NCI-H460 (cell line): ENCODE measurements at regions not wholly inside any gene's neighbourhood (a gene's known extent, or its start where the extent isn't known, plus 50 kb on each side); places are given as distances from the start of the nearest gene placed in this dataset.

ENCODE experiments used
- DNase-seq: peaks from one replicate; pipeline ENCODE4 v3.0.0-alpha.2; 2016; ENCODE audit warnings: low read depth; ENCODE audit errors: extremely low read depth

DNA sequence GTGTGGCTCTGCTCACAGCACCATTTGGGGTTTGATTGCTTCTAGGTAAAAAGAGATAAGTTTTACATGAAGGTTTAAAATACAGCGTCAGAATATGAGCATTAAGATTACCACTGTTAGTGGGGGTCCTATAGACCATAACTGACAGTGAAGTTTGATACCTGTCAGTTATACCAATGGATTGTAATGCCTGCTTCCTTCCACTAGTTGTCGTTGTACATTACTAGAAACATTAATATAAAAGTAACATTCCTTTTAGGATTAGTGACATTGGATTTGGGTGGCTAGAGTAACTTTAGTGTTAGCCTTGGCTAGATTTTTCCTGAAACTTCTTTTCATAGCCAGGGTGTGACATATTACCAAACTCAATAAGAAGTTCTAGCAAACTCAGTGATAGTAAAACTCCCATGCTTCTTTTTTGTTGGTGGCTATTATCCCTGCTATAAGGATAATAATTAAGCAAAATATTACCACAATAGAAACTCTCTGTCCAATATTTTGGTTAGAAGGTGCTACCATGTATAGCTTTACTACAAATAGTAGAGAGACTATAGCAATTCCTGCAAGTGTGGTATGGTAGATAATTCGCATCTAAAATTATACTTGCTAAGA, 57.1 kb downstream of the FAM181B start:
- no peak for DNase-seq

DNA sequence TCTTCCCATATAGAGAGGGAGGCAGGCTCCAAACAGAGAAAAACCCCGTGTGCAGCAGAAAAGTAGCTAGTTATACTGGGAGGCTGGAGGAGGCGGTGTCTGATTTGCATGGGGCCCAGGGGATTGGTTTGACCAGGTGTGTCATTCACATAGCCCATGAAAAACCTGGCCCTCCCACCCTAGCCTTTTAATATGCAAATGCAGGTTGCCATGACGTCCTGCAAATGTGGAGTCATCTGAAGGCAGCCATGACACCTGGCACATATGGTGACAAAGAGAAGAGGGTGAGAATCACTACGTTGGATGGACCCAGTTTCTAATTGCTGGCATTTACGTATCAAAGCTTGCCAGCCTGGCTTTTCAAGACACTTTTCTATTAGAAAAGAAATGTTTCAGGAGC, 57.8 kb downstream of the FAM181B start:
- DNase-seq = no peak

DNA sequence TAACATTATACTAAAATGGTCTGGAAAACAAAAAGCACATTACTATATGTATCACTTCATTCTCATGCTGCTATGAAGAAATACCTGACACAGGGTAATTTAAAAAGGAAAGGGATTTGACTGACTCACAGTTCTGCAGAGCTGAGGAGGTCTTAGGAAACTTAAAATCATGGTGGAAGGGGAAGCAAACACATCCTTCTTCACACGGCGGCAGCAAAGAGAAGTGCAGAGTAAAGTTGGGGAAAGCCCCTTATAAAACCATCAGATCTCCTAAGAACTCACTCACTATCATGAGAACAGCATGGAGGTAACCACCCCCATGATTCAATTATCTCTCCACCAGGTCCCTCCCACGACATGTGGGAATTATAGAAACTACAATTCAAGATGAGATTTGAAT, 60.0 kb downstream of the FAM181B start:
- no peak for DNase-seq

DNA sequence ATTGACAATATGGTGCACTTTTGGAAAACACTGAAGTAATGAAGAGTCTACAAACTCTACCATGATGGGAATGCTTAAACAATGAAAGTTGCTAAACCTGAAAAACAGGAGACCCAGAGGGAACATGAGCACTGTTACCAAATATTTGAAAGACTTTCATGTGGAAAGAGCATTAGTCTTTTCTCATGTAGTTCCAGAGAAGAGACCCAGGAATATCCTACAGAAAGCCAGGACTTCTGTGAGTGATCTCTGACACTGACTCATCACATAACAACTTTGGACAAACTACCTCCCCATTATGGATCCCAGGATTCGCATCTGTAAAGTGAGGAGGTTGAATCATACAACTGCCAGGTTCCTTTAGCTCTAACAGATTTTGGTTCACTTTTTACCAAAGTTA, 62.2 kb downstream of the FAM181B start:
- no peak for DNase-seq

DNA sequence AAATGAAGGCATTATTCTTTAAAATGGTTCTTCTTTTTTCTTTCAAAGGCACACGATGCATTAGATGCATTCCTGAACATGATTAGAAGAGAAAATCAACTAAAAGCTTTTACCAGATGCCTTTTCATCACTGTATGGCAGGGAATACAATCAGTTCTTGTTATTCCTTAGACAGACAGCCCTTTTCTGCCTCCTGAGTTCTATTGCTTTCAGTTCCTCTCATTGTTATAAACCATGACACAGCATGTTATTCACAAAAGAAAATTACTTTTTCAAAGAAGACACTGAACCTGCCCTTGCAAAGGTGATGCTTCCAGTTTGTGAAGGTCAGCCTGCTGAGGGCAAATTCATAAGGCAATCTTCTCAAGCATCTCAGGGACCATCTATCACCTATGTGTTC, 70.1 kb downstream of the FAM181B start:
- DNase-seq = no peak

DNA sequence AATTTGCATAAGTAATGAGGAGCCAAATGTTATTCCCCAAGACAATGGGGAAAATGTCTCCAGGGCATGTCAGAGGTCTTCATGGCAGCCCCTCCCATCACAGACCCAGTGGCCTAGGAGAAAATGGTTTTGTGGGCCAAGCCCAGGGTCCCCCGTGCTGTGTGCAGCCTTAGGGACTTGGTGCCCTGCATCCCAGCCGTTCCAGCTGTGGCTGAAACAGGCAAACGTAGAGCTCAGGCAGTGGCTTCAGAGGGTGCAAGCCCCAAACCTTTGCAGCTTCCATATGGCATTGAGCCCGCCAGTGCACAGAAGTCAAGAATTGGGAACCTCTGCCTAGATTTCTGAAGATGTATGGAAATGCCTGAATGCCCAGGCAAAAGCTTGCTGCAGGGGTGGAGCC, 79.9 kb downstream of the FAM181B start:
- no peak for DNase-seq

DNA sequence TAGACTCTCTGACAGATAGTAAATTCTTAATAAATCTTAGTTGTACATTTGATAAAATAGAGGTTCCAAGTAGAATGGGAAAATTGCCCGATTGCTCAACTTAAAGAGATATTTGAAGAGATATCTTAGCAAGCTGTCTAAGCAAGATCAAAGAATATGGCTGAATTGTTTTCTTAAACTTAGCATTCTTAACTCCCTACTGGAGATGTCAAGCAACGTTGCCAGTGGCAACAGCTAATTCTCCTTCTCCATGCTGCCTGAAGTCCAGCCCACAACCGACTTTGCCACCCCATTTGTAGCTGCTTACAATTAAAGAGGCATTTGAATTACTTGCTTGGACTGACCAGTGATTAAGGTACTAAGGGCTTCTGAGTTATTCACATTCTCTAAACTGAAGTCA, 94.4 kb downstream of the FAM181B start:
- DNase-seq = no peak

DNA sequence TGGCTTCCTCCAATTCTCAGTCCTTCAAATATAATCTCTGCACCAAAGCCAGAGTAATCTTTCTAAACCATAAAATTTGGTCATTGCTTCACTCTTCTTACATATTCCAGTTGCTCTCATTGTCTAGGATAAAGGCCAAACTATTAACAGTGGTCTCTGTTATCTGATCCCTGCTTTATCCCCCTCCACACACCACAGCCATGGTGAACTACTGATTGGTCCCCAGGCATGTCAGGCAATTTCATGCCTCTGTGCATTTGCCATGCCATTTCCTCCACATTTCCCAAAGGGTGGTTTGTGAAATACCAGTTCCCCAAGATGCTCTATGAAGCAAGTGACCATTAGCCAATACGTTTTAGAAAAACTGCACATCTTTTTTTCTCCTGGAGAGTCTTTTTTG, 97.0 kb downstream of the FAM181B start:
- DNase-seq = no peak

DNA sequence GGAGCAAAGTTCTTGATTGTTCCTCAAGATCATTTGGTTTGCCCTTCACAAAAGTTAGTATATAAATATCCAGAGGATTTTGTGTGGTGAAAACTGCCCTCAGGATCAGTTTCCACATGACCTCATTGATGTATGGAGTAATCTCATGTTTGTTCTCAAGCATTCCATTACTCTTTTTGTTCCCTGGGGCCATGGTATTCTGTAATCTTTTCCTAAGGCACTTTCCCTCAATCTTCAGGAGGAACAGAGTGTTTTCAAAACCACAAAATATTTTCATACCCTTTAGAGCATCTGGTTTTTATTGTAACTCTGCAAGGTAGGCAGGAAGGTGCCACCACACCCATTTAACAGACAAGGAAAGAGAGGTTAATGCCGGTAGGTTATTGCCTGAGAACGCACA, 99.6 kb downstream of the FAM181B start:
- no peak for DNase-seq

DNA sequence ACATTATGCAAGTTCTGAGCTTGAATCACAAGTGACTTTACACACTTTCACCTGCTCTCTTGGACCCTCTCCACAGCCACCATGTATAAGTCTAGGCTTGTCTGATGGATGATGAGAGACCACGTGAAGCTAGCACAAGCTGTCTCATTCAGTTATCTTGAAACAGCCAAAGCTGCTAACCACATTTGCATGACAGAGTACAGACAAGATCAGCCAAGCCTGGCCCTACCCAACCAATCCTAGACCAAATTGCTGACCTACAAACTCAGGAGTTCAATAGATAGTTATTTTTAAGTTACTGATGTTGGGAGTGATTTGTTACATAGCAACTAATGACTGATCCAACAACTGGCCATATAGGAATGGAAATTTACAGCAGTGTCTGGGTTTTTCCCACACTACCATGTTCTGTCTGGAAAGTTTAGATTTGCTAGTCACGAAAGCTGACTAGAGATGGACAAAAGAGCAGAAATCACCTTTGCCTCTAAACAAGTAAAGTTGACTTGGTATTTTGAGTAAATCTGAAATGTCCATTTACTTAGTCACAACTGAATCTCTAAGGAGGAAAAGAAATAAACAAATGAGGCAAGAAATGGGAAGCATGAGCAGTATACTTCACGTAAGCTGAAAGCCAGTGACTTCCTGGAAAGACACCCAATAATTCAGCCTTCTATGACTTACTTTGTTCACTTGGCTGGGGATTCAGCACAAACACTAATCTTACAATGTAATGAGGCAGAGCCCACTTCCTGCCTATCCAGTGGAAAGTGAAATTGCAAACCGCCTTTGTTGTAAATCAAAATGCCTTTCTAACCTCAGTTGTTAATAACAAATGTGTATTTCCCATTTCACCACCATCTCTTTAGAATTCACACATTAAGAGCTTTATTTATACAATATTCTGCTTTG, 101.7 kb downstream of the FAM181B start:
- DNase-seq = no peak

DNA sequence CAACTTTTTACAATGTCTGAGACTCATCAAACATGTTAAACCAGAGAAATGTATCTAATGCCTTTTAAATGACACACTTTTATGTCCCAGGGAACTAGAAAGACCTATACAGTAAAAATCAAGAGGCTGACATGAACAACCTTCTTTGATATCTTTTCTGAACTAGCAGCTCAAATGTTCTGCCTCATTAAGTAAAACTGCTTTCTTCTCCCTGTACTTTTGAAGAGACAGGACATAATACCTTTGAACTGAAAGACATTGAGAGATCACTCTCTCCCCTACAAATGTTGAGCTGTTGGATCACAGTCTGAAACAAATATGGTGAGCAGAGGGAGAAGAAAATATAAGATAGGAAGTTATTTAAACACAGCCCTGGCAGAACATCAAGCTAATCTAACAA, 123.0 kb downstream of the FAM181B start:
- no peak for DNase-seq

DNA sequence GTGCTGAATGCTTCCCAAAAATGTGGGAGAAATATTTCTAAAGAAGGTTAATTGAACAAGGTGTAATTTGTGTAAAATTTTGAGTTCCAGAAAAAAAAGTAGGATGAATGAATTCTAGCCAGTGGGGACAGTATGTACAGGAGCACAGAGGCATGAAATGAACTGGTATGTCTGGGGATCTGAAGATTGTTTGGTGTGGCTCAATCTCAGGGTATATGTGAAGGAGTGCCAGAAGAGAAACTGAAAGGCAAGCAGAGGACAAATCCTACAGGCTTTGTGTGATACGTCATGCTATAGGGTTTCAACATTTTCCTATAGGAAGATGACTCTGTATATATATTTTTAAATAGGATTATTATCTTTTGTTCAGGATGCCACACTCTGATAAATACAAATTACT, 126.9 kb downstream of the FAM181B start:
- DNase-seq = no peak

DNA sequence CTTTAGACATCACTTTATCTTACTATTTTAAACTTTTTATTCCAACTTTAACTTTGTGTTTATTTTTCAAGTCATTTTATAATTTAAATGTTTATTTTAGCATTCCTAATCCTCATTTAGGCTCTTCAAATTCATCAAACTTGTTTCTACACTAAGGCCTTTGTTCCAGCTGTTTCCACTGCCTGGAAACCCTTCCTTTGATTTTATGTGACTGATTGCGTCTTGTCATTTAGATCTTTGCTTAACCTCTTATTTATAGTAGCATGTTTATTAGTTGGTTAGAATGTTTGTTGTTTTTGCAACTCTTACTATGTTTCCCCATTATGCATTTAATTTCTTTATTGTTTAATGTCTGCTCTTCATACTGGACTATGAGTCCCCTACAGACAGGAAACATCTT, 132.0 kb downstream of the FAM181B start:
- DNase-seq = no peak

DNA sequence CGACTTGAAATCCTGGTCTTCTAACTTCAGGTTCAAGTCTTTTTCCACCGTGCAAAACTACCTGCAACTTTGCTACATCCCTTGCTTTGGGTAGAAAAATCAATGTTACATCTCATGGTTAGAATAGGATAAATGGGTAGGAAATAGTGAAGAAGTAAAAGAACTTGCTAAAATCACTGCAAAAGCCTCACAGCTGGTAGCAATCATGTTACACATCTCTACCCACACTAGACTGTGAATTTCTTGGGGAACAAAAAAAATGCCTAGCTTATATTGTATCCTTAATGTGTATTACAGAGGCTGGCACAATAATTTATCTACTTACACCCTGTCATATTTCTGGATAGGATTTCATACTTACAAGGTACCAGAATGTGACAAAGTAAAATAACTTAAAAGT, 133.8 kb downstream of the FAM181B start:
- DNase-seq = no peak

DNA sequence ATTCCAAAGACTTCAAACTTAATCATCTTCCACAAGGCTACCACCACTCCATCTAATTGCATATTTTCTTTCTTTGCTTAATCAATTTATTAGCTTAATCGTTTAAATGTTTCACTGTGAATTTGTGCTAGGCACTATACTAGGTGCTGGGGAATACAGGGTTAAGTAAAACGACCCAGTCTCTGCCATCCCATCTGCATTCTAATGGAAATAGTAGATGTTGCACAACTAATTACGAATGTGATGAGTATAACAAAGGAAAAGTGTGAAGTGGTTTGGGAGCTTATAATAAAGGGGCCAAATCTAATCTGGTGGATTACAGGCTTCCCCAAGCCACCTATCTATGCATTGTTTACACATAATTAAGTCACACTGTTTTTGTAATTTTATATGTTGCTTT, 147.1 kb downstream of the FAM181B start:
- no peak for DNase-seq

DNA sequence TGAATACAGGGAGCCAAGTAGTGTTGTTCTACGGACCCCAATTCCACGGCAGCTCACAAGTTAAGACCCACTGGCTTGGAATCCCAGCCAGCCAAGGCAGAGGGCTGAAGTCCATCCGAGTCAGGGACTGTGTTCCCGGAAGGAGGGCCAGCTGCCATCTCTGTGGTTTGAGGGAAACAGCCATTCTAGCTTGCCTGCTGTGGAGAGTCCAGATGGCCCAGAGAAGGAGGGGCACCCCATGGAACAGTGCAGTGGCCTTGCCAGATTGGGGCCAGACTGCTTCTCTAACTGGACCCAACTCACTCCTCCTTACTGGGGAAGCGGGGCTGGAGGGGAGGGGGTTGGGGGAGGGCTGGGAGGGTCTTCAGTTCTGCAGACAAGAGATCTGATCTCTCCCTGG, 156.4 kb downstream of the FAM181B start:
- no peak for DNase-seq

DNA sequence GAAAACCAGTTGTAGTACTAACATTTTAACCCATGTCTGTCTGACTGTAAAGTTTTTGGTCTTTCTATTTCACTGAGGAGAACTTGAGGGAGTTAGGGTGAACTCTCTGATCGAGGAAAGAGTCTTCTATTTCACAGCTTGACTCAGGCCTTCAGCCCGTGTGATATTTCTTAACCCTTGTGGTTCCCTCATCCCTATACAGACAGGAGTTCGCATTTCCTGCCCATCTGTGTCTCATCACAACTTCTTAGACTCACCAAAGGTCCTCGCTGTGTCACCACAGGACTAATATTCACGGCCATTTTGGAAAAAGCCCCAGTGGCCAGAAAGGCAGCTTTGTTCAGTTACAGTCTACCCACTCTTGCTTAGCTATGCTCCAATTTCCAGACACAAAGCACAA, 172.8 kb downstream of the FAM181B start:
- no peak for DNase-seq

DNA sequence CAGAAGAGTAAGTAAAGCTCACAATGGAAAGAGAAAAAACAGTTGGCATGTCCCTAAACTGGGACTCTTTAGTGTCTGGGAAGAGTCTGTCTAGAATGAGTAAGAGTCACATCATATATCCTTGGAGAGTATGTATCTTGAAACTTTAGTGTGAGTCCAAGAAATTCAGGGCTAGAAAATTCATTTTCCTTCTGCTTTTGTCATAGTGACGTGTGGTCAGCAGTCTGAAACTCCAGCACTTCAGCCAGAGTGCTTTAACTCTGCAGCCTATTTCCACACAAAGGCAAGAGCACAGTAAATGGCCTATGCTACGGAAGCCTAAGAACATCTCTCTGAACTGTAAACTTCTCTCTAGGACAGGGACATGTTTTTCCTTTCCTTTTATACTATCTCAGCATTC, 174.1 kb downstream of the FAM181B start:
- DNase-seq = no peak

DNA sequence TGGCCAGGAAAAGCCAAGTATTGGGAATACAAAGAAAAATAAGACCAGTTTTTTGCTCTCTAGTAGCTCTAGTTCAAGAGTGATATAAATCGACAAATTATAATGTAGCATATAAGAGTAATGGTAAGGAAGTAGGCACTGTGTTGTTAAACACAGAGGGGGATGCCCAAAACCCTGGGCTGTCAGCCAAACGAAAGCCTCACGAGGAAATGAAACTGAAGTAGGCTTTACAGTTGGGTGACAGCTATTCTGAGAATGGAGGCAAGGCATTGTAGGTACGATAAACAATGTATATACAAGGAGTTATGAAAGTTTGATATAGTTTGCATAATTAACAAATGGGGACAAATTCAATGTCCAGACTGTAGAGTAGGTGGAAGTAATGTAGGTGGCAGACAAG, 176.4 kb downstream of the FAM181B start:
- DNase-seq = no peak

DNA sequence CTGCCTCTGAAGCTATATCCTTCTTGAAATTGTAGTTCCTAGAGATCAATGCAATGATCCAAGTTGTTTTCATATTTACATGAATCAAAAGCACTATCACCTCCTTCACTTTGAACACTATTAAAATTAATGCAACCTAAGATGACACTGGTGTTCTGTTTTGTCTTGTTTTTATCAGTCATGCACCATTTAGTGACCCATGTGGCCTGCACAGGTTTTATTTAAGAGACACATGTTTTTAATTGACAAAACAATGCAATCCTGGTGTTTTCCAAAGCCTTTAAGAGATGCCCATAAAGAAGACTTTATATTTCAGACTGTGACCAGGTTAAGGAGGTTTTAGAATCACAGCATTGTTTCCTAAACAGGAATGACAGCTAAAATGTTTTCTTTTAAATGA, 177.5 kb downstream of the FAM181B start:
- DNase-seq = no peak

DNA sequence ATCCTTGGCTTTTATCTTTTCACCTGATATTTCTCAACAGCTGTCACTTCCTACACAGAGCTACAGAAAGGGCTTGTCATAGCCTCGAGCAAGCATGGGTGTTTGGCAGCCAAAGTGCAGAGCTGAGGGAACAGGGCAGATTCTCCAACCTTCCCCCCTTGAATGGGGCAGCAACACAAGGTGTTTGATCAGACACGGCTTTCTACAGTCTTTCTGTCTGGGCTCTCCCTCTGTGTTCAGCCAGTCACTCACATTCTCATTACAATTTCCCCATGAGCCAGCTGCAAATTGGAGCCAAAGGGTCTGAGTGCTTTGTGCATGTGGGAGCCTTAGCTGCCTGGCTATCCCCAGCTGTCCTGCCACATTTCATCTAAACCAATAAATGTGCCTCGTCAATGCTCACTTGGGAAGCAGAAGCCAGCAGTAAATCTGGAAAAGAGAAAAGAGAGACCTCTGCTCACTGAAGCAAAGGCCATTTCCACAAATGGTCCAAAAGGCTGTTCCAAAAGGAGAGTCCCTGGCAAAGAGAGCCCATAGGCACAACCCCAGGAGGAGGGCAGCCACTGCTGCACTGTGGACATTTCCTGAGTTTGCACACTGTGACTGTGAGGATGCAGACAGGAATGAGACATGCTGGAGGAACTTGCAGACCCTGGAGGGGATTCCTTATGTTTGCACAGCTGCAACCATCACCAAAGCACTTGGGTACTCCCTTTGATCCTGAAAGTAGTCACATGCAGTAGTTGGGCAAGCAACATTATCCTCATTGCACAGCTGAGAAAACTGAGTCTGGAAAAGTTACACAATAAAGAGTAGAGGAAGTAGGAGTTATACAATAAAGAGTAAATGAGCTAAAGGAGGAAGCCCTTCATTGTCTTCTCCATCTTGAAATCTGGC, 186.8 kb downstream of the FAM181B start:
- no peak for DNase-seq
